ENCODE measurements at regions not wholly inside any gene's neighbourhood (a gene's known extent, or its start where the extent isn't known, plus 50 kb on each side); places are given as distances from the start of the nearest gene placed in this dataset.

GRCh38 chr6:119676230-119676629, 326.7 kb upstream of the MAN1A1 start (continued):
- TF ChIP-seq ZNF462 (CRISPR knock-in tag; IDR thresholded peaks at IDR 0.05) (no peak), EZH2 (IDR thresholded peaks at IDR 0.05; ENCODE audit: low read depth, unreplicated experiment) (no peak), REST (IDR thresholded peaks at IDR 0.05; ENCODE audit: unreplicated experiment) (no peak), ZNF331 (CRISPR knock-in tag; IDR thresholded peaks at IDR 0.05; ENCODE audit: low read depth) (no peak), POLR2AphosphoS5 (IDR thresholded peaks at IDR 0.05; ENCODE audit: low read depth) (no peak), ZNF114 (CRISPR knock-in tag; IDR thresholded peaks at IDR 0.05) (no peak), EZH2phosphoT487 (IDR thresholded peaks at IDR 0.05; ENCODE audit: unreplicated experiment) (no peak), NANOG (IDR thresholded peaks at IDR 0.05; ENCODE audit: borderline replicate concordance) (no peak), STAT1 (IDR thresholded peaks at IDR 0.05; ENCODE audit: unreplicated experiment) (no peak), JUNB (IDR thresholded peaks at IDR 0.05; ENCODE audit: unreplicated experiment) (no peak), CREB1 (CRISPR knock-in tag; IDR thresholded peaks at IDR 0.05; ENCODE audit: low read depth) (no peak), ETS1 (IDR thresholded peaks at IDR 0.05) (no peak)
